LNCaP clone FGC (cell line): ENCODE measurements at regions not wholly inside any gene's neighbourhood (a gene's known extent, or its start where the extent isn't known, plus 50 kb on each side); places are given as distances from the start of the nearest gene placed in this dataset.

ENCODE experiments used
- DNase-seq: peaks from one replicate; pipeline ENCODE4 v3.0.0-alpha.2; 2011; ENCODE audit warnings: low read depth
- H3K4me3 ChIP-seq: 2 replicates; pipeline ENCODE4 v1.5.1; 2011; ENCODE audit warnings: mild to moderate bottlenecking, low read depth, low read length, control low read depth
- CTCF ChIP-seq: IDR thresholded peaks from 2 replicates; pipeline ENCODE4 v1.5.1; 2012; ENCODE audit warnings: mild to moderate bottlenecking; ENCODE audit not compliant: control insufficient read depth, insufficient read depth; ENCODE audit errors: extremely low read depth

GRCh38 chr13:48853728-48854102 is 122.0 kb upstream of the FNDC3A start:
- no peak for TF ChIP-seq CTCF
- no peak overlapping the region for H3K4me3 ChIP-seq
- DNase-seq, result no peak

- no peak for DNase-seq
- no peak for TF ChIP-seq CTCF
- H3K4me3 ChIP-seq, result no peak overlapping the region
Observed at GRCh38 chr13:48857576-48857975, 118.1 kb upstream of the FNDC3A start.

GRCh38 chr13:48858122-48858902 is 117.4 kb upstream of the FNDC3A start:
- H3K4me3 ChIP-seq, result no peak overlapping the region
- TF ChIP-seq CTCF, result no peak

GRCh38 chr13:48859272-48860105 is 116.2 kb upstream of the FNDC3A start:
- no peak for DNase-seq
- H3K4me3 ChIP-seq, result no peak overlapping the region
- no peak for TF ChIP-seq CTCF

More at GRCh38 chr13:48858122-48858902, 117.4 kb upstream of the FNDC3A start:
- no peak for DNase-seq

GRCh38 chr13:48860364-48860763 is 115.3 kb upstream of the FNDC3A start:
- TF ChIP-seq CTCF, result no peak
- no peak for DNase-seq
- H3K4me3 ChIP-seq, result no peak overlapping the region

- no peak for DNase-seq
- H3K4me3 ChIP-seq, result no peak overlapping the region
- TF ChIP-seq CTCF, result no peak
Observed at GRCh38 chr13:48862572-48862971, 113.1 kb upstream of the FNDC3A start.
